Spleen (tissue), 11 donors: ENCODE measurements at regions not wholly inside any gene's neighbourhood (a gene's known extent, or its start where the extent isn't known, plus 50 kb on each side); places are given as distances from the start of the nearest gene placed in this dataset.

ENCODE experiments used
- DNase-seq: peaks from one replicate; pipeline ENCODE4 v3.0.0-alpha.2; 2020
- H3K27ac ChIP-seq, 8 donors: fragments of 200-600 bp; sonication (generic) in 7 of 8; 1 replicate in 4 of 8; 2 replicates in 4 of 8; pipeline versions ENCODE4 v1.5.0 to v1.8.0; 2016 to 2021; ENCODE audit warnings: inconsistent platforms in 4 of 8, mild to moderate bottlenecking in 4 of 8, moderate library complexity in 1 of 8
- H3K27me3 ChIP-seq, 7 donors: fragments of 200-600 bp; sonication (generic) in 6 of 7; replicated peaks in 1 of 7; 1 replicate in 4 of 7; 2 replicates in 3 of 7; pipeline versions ENCODE4 v1.5.0 to v1.8.0; 2016 to 2021; ENCODE audit warnings: inconsistent platforms in 3 of 7, mild to moderate bottlenecking in 1 of 7
- H3K36me3 ChIP-seq, 6 donors: fragments of 200-600 bp; sonication (generic) in 5 of 6; 1 replicate in 4 of 6; 2 replicates in 2 of 6; pipeline versions ENCODE4 v1.5.0 to v1.8.0; 2016 to 2021; ENCODE audit warnings: inconsistent platforms in 2 of 6
- H3K4me1 ChIP-seq, 6 donors: fragments of 200-600 bp; sonication (generic) in 5 of 6; 1 replicate in 3 of 6; 2 replicates in 3 of 6; pipeline versions ENCODE4 v1.5.0 to v1.8.0; 2016 to 2021; ENCODE audit warnings: inconsistent platforms in 3 of 6
- H3K4me3 ChIP-seq, 8 donors: fragments of 200-600 bp; sonication (generic) in 7 of 8; 1 replicate in 4 of 8; 2 replicates in 4 of 8; pipeline versions ENCODE4 v1.5.0 to v1.8.0; 2016 to 2021; ENCODE audit warnings: inconsistent platforms in 4 of 8, mild to moderate bottlenecking in 4 of 8, moderate library complexity in 2 of 8
- H3K9me3 ChIP-seq, 8 donors: fragments of 200-600 bp; sonication (generic) in 7 of 8; 1 replicate in 4 of 8; 2 replicates in 4 of 8; pipeline versions ENCODE4 v1.5.0 to v1.8.0; 2016 to 2021; ENCODE audit warnings: inconsistent platforms in 4 of 8
- POLR2A ChIP-seq, 3 donors: fragments of 450-650 bp; IDR thresholded peaks; one replicate each; pipeline ENCODE4 v1.5.1; 2017; ENCODE audit warnings: antibody characterized with exemption in 3 of 3, mild to moderate bottlenecking in 1 of 3
- POLR2AphosphoS5 ChIP-seq, 3 donors: sonication (generic); formaldehyde crosslinking; IDR thresholded peaks; one replicate each; pipeline ENCODE4 v1.5.1; 2017; ENCODE audit warnings: antibody characterized with exemption in 3 of 3
- WGBS, 5 donors: extraction: QIAGEN DNeasy Blood & Tissue Kit in 3 of 5; methylation state at CpG; one replicate each; pipeline versions ENCODE4 v1.1.5 to v1.1.7; 2013 to 2018; 5-methylcytosine and 5-hydroxymethylcytosine counted together
- intact Hi-C: fragments of 100-400 bp; cut with DNase I; formaldehyde crosslinking; loops from one replicate; pipeline ENCODE4 v1.15.0; 2023; ENCODE audit warnings: low total_unique reads
- TF ChIP-seq, protein P1 (sequence below), 11 experiments: fragments of 200-600 bp in 7 of 11; fragments of 450-650 bp in 4 of 11; sonication (generic) in 4 of 11; IDR thresholded peaks in 8 of 11; conservative IDR thresholded peaks in 3 of 11; 1 replicate in 7 of 11; 2 replicates in 4 of 11; pipeline versions ENCODE4 v1.4.0 to v1.8.0; 2016 to 2021; ENCODE audit warnings: antibody characterized with exemption in 11 of 11, inconsistent platforms in 4 of 11, mild to moderate bottlenecking in 1 of 11
- donor health status: healthy with polysubstance abuse.
- donor health status: DM: no; HTN: no; CAD: no; lungs with moderate emphysema.
- donor health status: DM: no; HTN: no; CAD: no.
- donor health status: Bipolar disorder and iron deficiency.
- donor health status: healthy.
- donor health status: DM: no; HTN: no; CAD: no.
- donor health status: DM: yes; HTN: yes; CAD: no.

DNA sequence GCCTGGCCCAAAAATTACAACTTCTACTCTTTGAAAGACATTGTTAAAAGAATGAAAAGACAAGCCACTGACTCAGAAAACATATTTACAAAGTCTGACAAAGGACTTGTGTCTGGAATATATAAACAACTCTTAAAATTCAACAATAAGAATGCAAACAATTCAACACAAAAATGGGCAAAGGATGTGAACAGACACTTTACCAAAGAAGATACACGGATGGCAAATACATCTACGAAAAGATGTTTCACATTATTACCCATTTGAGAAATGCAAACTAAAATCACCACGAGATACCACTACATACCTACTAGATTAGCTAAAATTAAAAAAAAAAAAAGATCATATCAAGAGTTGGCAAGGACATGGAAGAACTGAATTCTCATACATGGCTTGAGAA lies 80.8 kb upstream of the METRNL start:
- Histone ChIP-seq H3K9me3 (peaks cover 0 to 23% (median 19%) of the 10 kb centered on the region in 8 donors), H3K4me1 (no peaks in the 10 kb centered on the region), H3K4me3 (no peak overlapping the region), H3K27ac (no peak overlapping the region), H3K36me3 (peaks cover 0 to 16% (median 0%) of the 10 kb centered on the region in 6 donors), H3K27me3 (no peaks in the 10 kb centered on the region)
- WGBS, 5 donors: 81 to 95% (median 95%) methylated on average over 3 of the region's 3 CpGs
- no peak for TF ChIP-seq POLR2A (IDR thresholded peaks at IDR 0.05)
- no peak for TF ChIP-seq POLR2AphosphoS5 (IDR thresholded peaks at IDR 0.05)
- TF ChIP-seq, protein P1, sequence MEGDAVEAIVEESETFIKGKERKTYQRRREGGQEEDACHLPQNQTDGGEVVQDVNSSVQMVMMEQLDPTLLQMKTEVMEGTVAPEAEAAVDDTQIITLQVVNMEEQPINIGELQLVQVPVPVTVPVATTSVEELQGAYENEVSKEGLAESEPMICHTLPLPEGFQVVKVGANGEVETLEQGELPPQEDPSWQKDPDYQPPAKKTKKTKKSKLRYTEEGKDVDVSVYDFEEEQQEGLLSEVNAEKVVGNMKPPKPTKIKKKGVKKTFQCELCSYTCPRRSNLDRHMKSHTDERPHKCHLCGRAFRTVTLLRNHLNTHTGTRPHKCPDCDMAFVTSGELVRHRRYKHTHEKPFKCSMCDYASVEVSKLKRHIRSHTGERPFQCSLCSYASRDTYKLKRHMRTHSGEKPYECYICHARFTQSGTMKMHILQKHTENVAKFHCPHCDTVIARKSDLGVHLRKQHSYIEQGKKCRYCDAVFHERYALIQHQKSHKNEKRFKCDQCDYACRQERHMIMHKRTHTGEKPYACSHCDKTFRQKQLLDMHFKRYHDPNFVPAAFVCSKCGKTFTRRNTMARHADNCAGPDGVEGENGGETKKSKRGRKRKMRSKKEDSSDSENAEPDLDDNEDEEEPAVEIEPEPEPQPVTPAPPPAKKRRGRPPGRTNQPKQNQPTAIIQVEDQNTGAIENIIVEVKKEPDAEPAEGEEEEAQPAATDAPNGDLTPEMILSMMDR (IDR thresholded peaks at IDR 0.05 in 8 of 11, conservative IDR thresholded peaks at IDR 0.05 in 3 of 11): no peak
- intact Hi-C loops: no loop called here
- no peak for DNase-seq

DNA sequence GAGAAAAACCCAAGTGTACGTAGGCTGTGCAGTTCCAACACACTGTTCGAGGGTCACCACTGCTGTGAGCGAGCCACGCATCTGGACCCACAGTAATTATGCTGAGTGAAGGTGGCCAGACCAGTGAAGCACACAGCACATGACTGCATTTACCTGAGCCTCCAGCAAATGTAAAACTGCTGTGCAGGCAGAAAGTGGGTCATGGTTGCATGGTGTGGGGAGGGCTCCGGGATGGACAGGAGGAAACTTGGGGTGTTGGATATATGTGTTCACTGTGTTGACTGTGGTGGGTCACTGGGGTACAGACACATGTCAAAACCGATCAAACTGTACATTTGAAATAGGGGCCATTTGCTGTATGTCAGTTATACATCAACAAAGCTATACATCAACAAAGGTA lies 78.7 kb upstream of the METRNL start:
- TF ChIP-seq, protein P1 (IDR thresholded peaks at IDR 0.05 in 8 of 11, conservative IDR thresholded peaks at IDR 0.05 in 3 of 11): no peak
- TF ChIP-seq POLR2A (IDR thresholded peaks at IDR 0.05) (no peak), POLR2AphosphoS5 (IDR thresholded peaks at IDR 0.05) (no peak)
- Histone ChIP-seq H3K27me3 (no peaks in the 10 kb centered on the region), H3K4me3 (no peak overlapping the region), H3K9me3 (peaks cover 0 to 16% (median 11%) of the 10 kb centered on the region in 8 donors), H3K36me3 (peaks cover 0 to 30% (median 7%) of the 10 kb centered on the region in 6 donors), H3K4me1 (no peaks in the 10 kb centered on the region), H3K27ac (no peak overlapping the region)
- 78 to 86% (median 81%) methylated on average over 6 of the region's 6 CpGs for WGBS, 5 donors
- DNase-seq: no peak
- intact Hi-C loops: no loop called here

DNA sequence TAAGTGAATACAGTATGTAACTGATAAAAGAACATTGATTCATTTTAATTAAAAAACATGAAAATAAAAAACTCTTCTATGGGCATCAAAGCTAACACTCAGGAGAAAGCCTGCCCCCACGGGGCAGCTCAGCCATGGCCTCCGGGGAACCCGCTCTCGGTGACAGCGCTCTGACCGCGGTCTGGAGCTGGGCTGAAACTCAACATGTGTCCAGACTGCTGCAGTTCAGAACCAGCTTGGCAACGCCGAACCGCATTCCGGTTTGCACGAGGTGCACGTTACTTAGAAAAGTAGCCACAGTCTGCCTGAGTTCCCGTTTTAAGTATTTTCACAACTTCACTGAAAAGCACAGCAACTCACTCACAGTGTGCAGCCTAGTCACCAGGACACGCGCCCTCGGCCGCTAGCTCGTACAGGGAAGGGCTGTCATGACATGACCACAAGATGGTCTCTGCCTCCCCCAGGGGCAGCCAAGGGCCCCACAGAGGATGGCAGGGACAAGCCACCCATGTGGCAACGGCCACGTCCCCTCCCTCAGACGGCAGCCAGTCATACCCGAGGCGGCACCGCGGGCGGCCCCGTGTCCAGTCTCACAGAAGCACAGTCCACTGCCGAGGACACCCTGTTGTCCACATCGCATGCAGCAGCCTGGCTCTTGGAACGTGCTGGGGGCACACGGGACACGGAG lies 77.1 kb upstream of the METRNL start:
- no peaks in the 10 kb centered on the region for H3K27me3 ChIP-seq
- 96 to 98% (median 97%) methylated on average over 28 to 33 of the region's 33 CpGs for WGBS, 5 donors
- TF ChIP-seq POLR2AphosphoS5 (IDR thresholded peaks at IDR 0.05): no peak
- TF ChIP-seq, protein P1 (IDR thresholded peaks at IDR 0.05 in 8 of 11, conservative IDR thresholded peaks at IDR 0.05 in 3 of 11): no peak
- TF ChIP-seq POLR2A (IDR thresholded peaks at IDR 0.05): no peak
- peaks cover 0 to 44% (median 7%) of the 10 kb centered on the region in 6 donors for H3K36me3 ChIP-seq
- no peak for DNase-seq
- H3K4me1 ChIP-seq: no peaks in the 10 kb centered on the region
- intact Hi-C loops: no loop called here
- H3K27ac ChIP-seq: no peak overlapping the region
- no peak overlapping the region for H3K4me3 ChIP-seq
- H3K9me3 ChIP-seq: peaks cover 0 to 16% (median 11%) of the 10 kb centered on the region in 8 donors

DNA sequence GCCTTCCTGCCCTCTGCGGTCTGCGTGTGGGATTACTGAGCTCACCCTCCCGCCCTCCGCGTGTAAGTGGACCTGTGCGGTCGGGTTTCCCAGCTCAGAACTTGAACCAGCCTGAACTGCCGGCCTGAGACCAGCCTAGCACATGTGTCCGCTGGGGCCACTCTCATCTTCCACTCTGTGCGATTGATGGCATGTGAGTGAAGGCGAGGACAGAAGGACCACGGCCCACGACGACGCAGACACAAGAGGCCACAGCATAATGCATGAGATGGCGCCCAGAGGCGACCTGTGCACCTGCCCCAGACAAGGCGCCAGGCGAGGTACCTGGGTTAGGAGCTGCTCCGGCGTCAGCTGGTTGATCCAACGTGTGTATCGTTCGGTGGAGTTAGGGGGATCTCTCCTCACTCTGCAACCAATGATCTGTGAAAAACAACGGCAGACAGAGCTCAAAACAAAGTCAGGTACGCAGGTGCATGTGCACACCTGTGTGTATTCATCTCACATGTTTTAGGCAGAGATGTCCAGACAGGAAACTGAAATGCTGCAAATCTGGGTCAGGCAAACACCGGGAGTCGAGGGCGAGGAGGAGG lies 74.5 kb upstream of the METRNL start:
- Histone ChIP-seq H3K9me3 (no peaks in the 10 kb centered on the region), H3K27me3 (no peaks in the 10 kb centered on the region), H3K4me3 (no peak overlapping the region), H3K36me3 (peaks cover 0 to 59% (median 7%) of the 10 kb centered on the region in 6 donors), H3K4me1 (no peaks in the 10 kb centered on the region), H3K27ac (no peak overlapping the region)
- no peak for DNase-seq
- no peak for TF ChIP-seq POLR2A (IDR thresholded peaks at IDR 0.05)
- no peak for TF ChIP-seq POLR2AphosphoS5 (IDR thresholded peaks at IDR 0.05)
- intact Hi-C loops: no loop called here
- WGBS, 5 donors: 94 to 96% (median 95%) methylated on average over 27 to 29 of the region's 29 CpGs
